ENCODE measurements at regions not wholly inside any gene's neighbourhood (a gene's known extent, or its start where the extent isn't known, plus 50 kb on each side); places are given as distances from the start of the nearest gene placed in this dataset.

- Histone ChIP-seq H3K4me3 (ENCODE audit: low read length) (no peak overlapping the region), H3K27ac (ENCODE audit: low read length) (no peak overlapping the region), H3K27me3 (ENCODE audit: control insufficient read depth, insufficient read depth) (no peaks in the 10 kb centered on the region), H3K9me3 (ENCODE audit: control insufficient read depth, low read length) (no peaks in the 10 kb centered on the region), H3K4me1 (ENCODE audit: control insufficient read depth, insufficient read depth, low read length) (no peaks in the 10 kb centered on the region)
- 98% methylated on average over 2 of the region's 2 CpGs for WGBS
- DNase-seq (no peak), ATAC-seq (no peak)
- intact Hi-C loops (cut with DNase I) = no loop called here
Observed at GRCh38 chr2:34308140-34308539, 709.0 kb upstream of the FAM98A start.

- 79% methylated on average over 4 of the region's 4 CpGs for WGBS
- DNase-seq = no peak
- Histone ChIP-seq H3K4me1 (ENCODE audit: control insufficient read depth, insufficient read depth, low read length) (no peaks in the 10 kb centered on the region), H3K4me3 (ENCODE audit: low read length) (no peak overlapping the region), H3K27me3 (ENCODE audit: control insufficient read depth, insufficient read depth) (no peaks in the 10 kb centered on the region), H3K27ac (ENCODE audit: low read length) (no peak overlapping the region), H3K9me3 (ENCODE audit: control insufficient read depth, low read length) (no peaks in the 10 kb centered on the region)
- no peak for ATAC-seq
- intact Hi-C loops (cut with DNase I) = no loop called here
Observed at GRCh38 chr2:34307636-34308035, 708.5 kb upstream of the FAM98A start.

- Histone ChIP-seq H3K4me3 (ENCODE audit: low read length) (no peak overlapping the region), H3K27ac (ENCODE audit: low read length) (no peak overlapping the region), H3K4me1 (ENCODE audit: control insufficient read depth, insufficient read depth, low read length) (no peaks in the 10 kb centered on the region), H3K27me3 (ENCODE audit: control insufficient read depth, insufficient read depth) (no peaks in the 10 kb centered on the region), H3K9me3 (ENCODE audit: control insufficient read depth, low read length) (no peaks in the 10 kb centered on the region)
- ATAC-seq (no peak), DNase-seq (no peak)
- intact Hi-C loops (cut with DNase I) = no loop called here
Observed at GRCh38 chr2:34306745-34307144, 707.6 kb upstream of the FAM98A start.

- Histone ChIP-seq H3K4me1 (ENCODE audit: control insufficient read depth, insufficient read depth, low read length) (no peaks in the 10 kb centered on the region), H3K4me3 (ENCODE audit: low read length) (no peak overlapping the region), H3K27me3 (ENCODE audit: control insufficient read depth, insufficient read depth) (no peaks in the 10 kb centered on the region), H3K9me3 (ENCODE audit: control insufficient read depth, low read length) (no peaks in the 10 kb centered on the region), H3K27ac (ENCODE audit: low read length) (no peak overlapping the region)
- ATAC-seq (no peak), DNase-seq (no peak)
- intact Hi-C loops (cut with DNase I) = no loop called here
- WGBS = 52% methylated on average over 3 of the region's 3 CpGs
Observed at GRCh38 chr2:34305587-34305986, 706.5 kb upstream of the FAM98A start.

GRCh38 chr2:34294961-34295360 is 695.9 kb upstream of the FAM98A start:
- Histone ChIP-seq H3K27ac (ENCODE audit: low read length) (no peak overlapping the region), H3K4me3 (ENCODE audit: low read length) (no peak overlapping the region), H3K9me3 (ENCODE audit: control insufficient read depth, low read length) (no peaks in the 10 kb centered on the region), H3K4me1 (ENCODE audit: control insufficient read depth, insufficient read depth, low read length) (no peaks in the 10 kb centered on the region), H3K27me3 (ENCODE audit: control insufficient read depth, insufficient read depth) (no peaks in the 10 kb centered on the region)
- no peak for DNase-seq
- no peak for ATAC-seq
- 88% methylated on average over 4 of the region's 4 CpGs for WGBS
- intact Hi-C loops (cut with DNase I) = no loop called here

GRCh38 chr2:34291076-34291475 is 692.0 kb upstream of the FAM98A start:
- Histone ChIP-seq H3K27me3 (ENCODE audit: control insufficient read depth, insufficient read depth) (no peaks in the 10 kb centered on the region), H3K4me1 (ENCODE audit: control insufficient read depth, insufficient read depth, low read length) (no peaks in the 10 kb centered on the region), H3K9me3 (ENCODE audit: control insufficient read depth, low read length) (no peaks in the 10 kb centered on the region), H3K4me3 (ENCODE audit: low read length) (no peak overlapping the region), H3K27ac (ENCODE audit: low read length) (no peak overlapping the region)
- intact Hi-C loops (cut with DNase I) = no loop called here
- ATAC-seq (no peak), DNase-seq (no peak)
- WGBS = 67% methylated on average over 1 of the region's 1 CpG

GRCh38 chr2:34288016-34288415 is 688.9 kb upstream of the FAM98A start:
- ATAC-seq = no peak
- no peak overlapping the region for H3K27ac ChIP-seq (ENCODE audit: low read length)
- no peaks in the 10 kb centered on the region for H3K4me1 ChIP-seq (ENCODE audit: control insufficient read depth, insufficient read depth, low read length)
- DNase-seq = no peak
- no peaks in the 10 kb centered on the region for H3K9me3 ChIP-seq (ENCODE audit: control insufficient read depth, low read length)
- H3K4me3 ChIP-seq (ENCODE audit: low read length) = no peak overlapping the region
- no peaks in the 10 kb centered on the region for H3K27me3 ChIP-seq (ENCODE audit: control insufficient read depth, insufficient read depth)
- intact Hi-C loops (cut with DNase I) = no loop called here

GRCh38 chr2:34280606-34281005 is 681.5 kb upstream of the FAM98A start:
- 94% methylated on average over 1 of the region's 1 CpG for WGBS
- no peak for ATAC-seq

GRCh38 chr2:34266908-34267697 is 668.0 kb upstream of the FAM98A start:
- no peak for DNase-seq
- intact Hi-C loops (cut with DNase I) = no loop called here
- Histone ChIP-seq H3K9me3 (ENCODE audit: control insufficient read depth, low read length) (no peaks in the 10 kb centered on the region), H3K27ac (ENCODE audit: low read length) (no peak overlapping the region), H3K4me1 (ENCODE audit: control insufficient read depth, insufficient read depth, low read length) (no peaks in the 10 kb centered on the region), H3K4me3 (ENCODE audit: low read length) (no peak overlapping the region), H3K27me3 (ENCODE audit: control insufficient read depth, insufficient read depth) (no peaks in the 10 kb centered on the region)
- ATAC-seq = no peak
- 87% methylated on average over 9 of the region's 9 CpGs for WGBS

More at GRCh38 chr2:34280606-34281005, 681.5 kb upstream of the FAM98A start:
- Histone ChIP-seq H3K27me3 (ENCODE audit: control insufficient read depth, insufficient read depth) (no peaks in the 10 kb centered on the region), H3K27ac (ENCODE audit: low read length) (no peak overlapping the region), H3K9me3 (ENCODE audit: control insufficient read depth, low read length) (no peaks in the 10 kb centered on the region), H3K4me3 (ENCODE audit: low read length) (no peak overlapping the region), H3K4me1 (ENCODE audit: control insufficient read depth, insufficient read depth, low read length) (no peaks in the 10 kb centered on the region)
- intact Hi-C loops (cut with DNase I) = no loop called here
- no peak for DNase-seq

GRCh38 chr2:34261701-34262100 is 662.6 kb upstream of the FAM98A start:
- H3K4me1 ChIP-seq (ENCODE audit: control insufficient read depth, insufficient read depth, low read length) = no peaks in the 10 kb centered on the region
- no peak overlapping the region for H3K27ac ChIP-seq (ENCODE audit: low read length)
- intact Hi-C loops (cut with DNase I) = no loop called here
- ATAC-seq (no peak), DNase-seq (no peak)
- H3K27me3 ChIP-seq (ENCODE audit: control insufficient read depth, insufficient read depth) = no peaks in the 10 kb centered on the region
- 84% methylated on average over 6 of the region's 6 CpGs for WGBS
- H3K9me3 ChIP-seq (ENCODE audit: control insufficient read depth, low read length) = no peaks in the 10 kb centered on the region
- H3K4me3 ChIP-seq (ENCODE audit: low read length) = no peak overlapping the region

- no peak overlapping the region for H3K4me3 ChIP-seq (ENCODE audit: low read length)
- DNase-seq (no peak), ATAC-seq (no peak)
- H3K27me3 ChIP-seq (ENCODE audit: control insufficient read depth, insufficient read depth) = no peaks in the 10 kb centered on the region
- H3K9me3 ChIP-seq (ENCODE audit: control insufficient read depth, low read length) = no peaks in the 10 kb centered on the region
- no peak overlapping the region for H3K27ac ChIP-seq (ENCODE audit: low read length)
- WGBS = 63% methylated on average over 2 of the region's 2 CpGs
- H3K4me1 ChIP-seq (ENCODE audit: control insufficient read depth, insufficient read depth, low read length) = no peaks in the 10 kb centered on the region
- intact Hi-C loops (cut with DNase I) = no loop called here
Observed at GRCh38 chr2:34254272-34254878, 655.3 kb upstream of the FAM98A start.

All from right cardiac atrium (tissue), 5 donors.